ENCODE measurements at regions not wholly inside any gene's neighbourhood (a gene's known extent, or its start where the extent isn't known, plus 50 kb on each side); places are given as distances from the start of the nearest gene placed in this dataset.

DNA sequence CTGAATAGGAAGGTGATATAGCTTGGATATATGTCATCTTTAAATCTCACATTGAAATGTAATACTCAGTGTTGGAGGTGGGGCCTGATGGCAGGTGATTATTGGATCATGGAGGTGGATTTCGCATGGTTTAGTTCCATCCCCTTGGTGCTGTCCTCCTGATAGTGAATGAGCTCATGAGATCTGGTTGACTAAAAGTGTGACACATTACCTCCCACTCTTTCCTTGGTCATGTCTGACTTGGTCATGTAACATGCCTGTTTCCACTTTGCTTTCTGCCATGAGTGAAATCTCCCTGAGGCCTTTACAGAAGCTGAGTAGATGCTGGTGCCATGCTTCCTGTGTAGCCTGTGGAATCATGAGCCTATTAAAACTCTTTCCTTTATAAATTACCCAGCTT lies 664.5 kb upstream of the NR5A2 start:
- H3F3A ChIP-seq (ENCODE audit: low read depth): no peaks in the 10 kb centered on the region
- no peaks in the 10 kb centered on the region for H3K79me2 ChIP-seq (ENCODE audit: low read depth)
- Mint-ChIP-seq H3K4me1 (no peaks in the 10 kb centered on the region), H3K27me3 (ENCODE audit: insufficient read depth, low read depth) (no peaks in the 10 kb centered on the region), H3K36me3 (no peaks in the 10 kb centered on the region), H3K4me3 (no peak overlapping the region), H3K9me3 (no peaks in the 10 kb centered on the region), H3K27ac (no peak overlapping the region)
- no peaks in the 10 kb centered on the region for H3K27me3 ChIP-seq
- no peaks in the 10 kb centered on the region for H4K20me1 ChIP-seq (ENCODE audit: low read depth)
- H3K36me3 ChIP-seq: no peaks in the 10 kb centered on the region
- TF ChIP-seq EZH2 (IDR thresholded peaks at IDR 0.05): no peak
- TF ChIP-seq, protein P1, sequence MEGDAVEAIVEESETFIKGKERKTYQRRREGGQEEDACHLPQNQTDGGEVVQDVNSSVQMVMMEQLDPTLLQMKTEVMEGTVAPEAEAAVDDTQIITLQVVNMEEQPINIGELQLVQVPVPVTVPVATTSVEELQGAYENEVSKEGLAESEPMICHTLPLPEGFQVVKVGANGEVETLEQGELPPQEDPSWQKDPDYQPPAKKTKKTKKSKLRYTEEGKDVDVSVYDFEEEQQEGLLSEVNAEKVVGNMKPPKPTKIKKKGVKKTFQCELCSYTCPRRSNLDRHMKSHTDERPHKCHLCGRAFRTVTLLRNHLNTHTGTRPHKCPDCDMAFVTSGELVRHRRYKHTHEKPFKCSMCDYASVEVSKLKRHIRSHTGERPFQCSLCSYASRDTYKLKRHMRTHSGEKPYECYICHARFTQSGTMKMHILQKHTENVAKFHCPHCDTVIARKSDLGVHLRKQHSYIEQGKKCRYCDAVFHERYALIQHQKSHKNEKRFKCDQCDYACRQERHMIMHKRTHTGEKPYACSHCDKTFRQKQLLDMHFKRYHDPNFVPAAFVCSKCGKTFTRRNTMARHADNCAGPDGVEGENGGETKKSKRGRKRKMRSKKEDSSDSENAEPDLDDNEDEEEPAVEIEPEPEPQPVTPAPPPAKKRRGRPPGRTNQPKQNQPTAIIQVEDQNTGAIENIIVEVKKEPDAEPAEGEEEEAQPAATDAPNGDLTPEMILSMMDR (IDR thresholded peaks at IDR 0.05): no peak
- TF ChIP-seq EZH2phosphoT487 (IDR thresholded peaks at IDR 0.05): no peak
- H3K4me1 ChIP-seq: no peaks in the 10 kb centered on the region
- no peak overlapping the region for H3K4me3 ChIP-seq
- H3K4me2 ChIP-seq: no peak overlapping the region
- no peaks in the 10 kb centered on the region for H3K9me3 ChIP-seq (ENCODE audit: low read depth)
- DNase-seq (ENCODE audit: low spot score): no peak
- H3K9ac ChIP-seq: no peak overlapping the region
- H3K27ac ChIP-seq: no peak overlapping the region
- no peak overlapping the region for H2AFZ ChIP-seq (replicated peaks)

GRCh38 chr1:199373139-199373538 lies 654.4 kb upstream of the NR5A2 start:
- Mint-ChIP-seq H3K36me3 (no peaks in the 10 kb centered on the region), H3K9me3 (no peaks in the 10 kb centered on the region), H3K4me3 (no peak overlapping the region), H3K4me1 (no peaks in the 10 kb centered on the region), H3K27me3 (ENCODE audit: insufficient read depth, low read depth) (no peaks in the 10 kb centered on the region), H3K27ac (no peak overlapping the region)
- Histone ChIP-seq H3F3A (ENCODE audit: low read depth) (no peaks in the 10 kb centered on the region), H3K27me3 (no peaks in the 10 kb centered on the region), H3K9ac (no peak overlapping the region), H3K4me1 (no peaks in the 10 kb centered on the region), H3K4me3 (no peak overlapping the region), H3K9me3 (ENCODE audit: low read depth) (no peaks in the 10 kb centered on the region), H3K27ac (no peak overlapping the region), H4K20me1 (ENCODE audit: low read depth) (no peaks in the 10 kb centered on the region), H3K4me2 (no peak overlapping the region), H2AFZ (replicated peaks) (no peak overlapping the region), H3K36me3 (no peaks in the 10 kb centered on the region), H3K79me2 (ENCODE audit: low read depth) (no peaks in the 10 kb centered on the region)
- no peak for TF ChIP-seq EZH2phosphoT487 (IDR thresholded peaks at IDR 0.05)
- TF ChIP-seq, protein P1 (IDR thresholded peaks at IDR 0.05): no peak
- TF ChIP-seq EZH2 (IDR thresholded peaks at IDR 0.05): no peak
- no peak for DNase-seq (ENCODE audit: low spot score)

DNA sequence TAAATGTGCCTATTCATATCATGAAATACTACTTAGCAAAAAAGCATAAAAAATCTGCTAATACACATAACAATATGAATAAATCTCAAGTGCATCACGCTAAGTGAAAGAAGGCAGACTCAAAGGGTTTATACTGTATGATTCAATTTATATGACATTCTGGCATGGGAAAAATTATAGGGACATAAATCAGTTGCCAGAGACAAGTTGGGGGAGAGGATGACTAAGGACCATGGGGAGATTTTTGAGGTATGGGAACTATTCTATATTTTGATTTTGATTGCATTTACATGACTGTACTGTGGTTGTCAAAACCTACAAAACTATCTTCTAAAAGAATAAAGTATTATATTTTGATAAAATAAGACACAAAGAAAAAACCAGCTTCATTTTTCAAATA lies 650.3 kb upstream of the NR5A2 start:
- no peaks in the 10 kb centered on the region for H3F3A ChIP-seq (ENCODE audit: low read depth)
- no peak overlapping the region for H3K4me3 ChIP-seq
- H3K4me2 ChIP-seq: no peak overlapping the region
- H3K27me3 ChIP-seq: no peaks in the 10 kb centered on the region
- no peaks in the 10 kb centered on the region for H3K36me3 ChIP-seq
- H3K27ac Mint-ChIP-seq: no peak overlapping the region
- H3K4me1 ChIP-seq: no peaks in the 10 kb centered on the region
- H3K36me3 Mint-ChIP-seq: no peaks in the 10 kb centered on the region
- no peak overlapping the region for H2AFZ ChIP-seq (replicated peaks)
- H3K9ac ChIP-seq: no peak overlapping the region
- TF ChIP-seq EZH2phosphoT487 (IDR thresholded peaks at IDR 0.05) (no peak), EZH2 (IDR thresholded peaks at IDR 0.05) (no peak)
- TF ChIP-seq, protein P1 (IDR thresholded peaks at IDR 0.05): no peak
- no peaks in the 10 kb centered on the region for H3K9me3 ChIP-seq (ENCODE audit: low read depth)
- H3K9me3 Mint-ChIP-seq: no peaks in the 10 kb centered on the region
- no peak overlapping the region for H3K27ac ChIP-seq
- no peaks in the 10 kb centered on the region for H4K20me1 ChIP-seq (ENCODE audit: low read depth)
- no peaks in the 10 kb centered on the region for H3K27me3 Mint-ChIP-seq (ENCODE audit: insufficient read depth, low read depth)
- no peak overlapping the region for H3K4me3 Mint-ChIP-seq
- no peaks in the 10 kb centered on the region for H3K79me2 ChIP-seq (ENCODE audit: low read depth)
- no peaks in the 10 kb centered on the region for H3K4me1 Mint-ChIP-seq
- no peak for DNase-seq (ENCODE audit: low spot score)

GRCh38 chr1:199383793-199384192 lies 643.7 kb upstream of the NR5A2 start:
- Histone ChIP-seq H3K9ac (no peak overlapping the region), H3K27me3 (no peaks in the 10 kb centered on the region), H3K36me3 (no peaks in the 10 kb centered on the region), H3F3A (ENCODE audit: low read depth) (no peaks in the 10 kb centered on the region), H4K20me1 (ENCODE audit: low read depth) (no peaks in the 10 kb centered on the region), H2AFZ (replicated peaks) (no peak overlapping the region), H3K4me2 (no peak overlapping the region), H3K4me1 (no peaks in the 10 kb centered on the region), H3K27ac (no peak overlapping the region), H3K79me2 (ENCODE audit: low read depth) (no peaks in the 10 kb centered on the region), H3K4me3 (no peak overlapping the region), H3K9me3 (ENCODE audit: low read depth) (no peaks in the 10 kb centered on the region)
- Mint-ChIP-seq H3K27ac (no peak overlapping the region), H3K36me3 (no peaks in the 10 kb centered on the region), H3K27me3 (ENCODE audit: insufficient read depth, low read depth) (no peaks in the 10 kb centered on the region), H3K4me1 (no peaks in the 10 kb centered on the region), H3K9me3 (no peaks in the 10 kb centered on the region), H3K4me3 (no peak overlapping the region)
- no peak for TF ChIP-seq EZH2 (IDR thresholded peaks at IDR 0.05)
- no peak for TF ChIP-seq EZH2phosphoT487 (IDR thresholded peaks at IDR 0.05)
- TF ChIP-seq, protein P1 (IDR thresholded peaks at IDR 0.05): no peak
- DNase-seq (ENCODE audit: low spot score): no peak

Measured in neural progenitor cell (in vitro differentiated cells).